IMR-90 (cell line): ENCODE measurements at regions not wholly inside any gene's neighbourhood (a gene's known extent, or its start where the extent isn't known, plus 50 kb on each side); places are given as distances from the start of the nearest gene placed in this dataset.

Source experiments
- ATAC-seq: fragments of 200-7000 bp; cut with Tn5 transposase; 2 replicates; pipeline ENCODE4 v1.9.1; 2020; ENCODE audit warnings: low read depth, mild to moderate bottlenecking, moderate library complexity
- BruUV-seq: library from RNA; stranded (reverse); fragments of 400-500 nt; replicated peaks from 2 replicates; lab custom pipeline; 2021; lab: Mats Ljungman, UMichigan
- CTCF ChIA-PET: fragments of 300-600 bp; formaldehyde crosslinking; extraction: SDS; loops from one replicate; lab custom pipeline; 2021; ENCODE audit warnings: antibody characterized with exemption; lab: Yijun Ruan, JAX
- POLR2A ChIA-PET: fragments of 300-600 bp; sonication (Branson Sonifier 250); formaldehyde crosslinking; loops from one replicate; lab custom pipeline; 2022; ENCODE audit warnings: antibody characterized with exemption; ENCODE audit not compliant: unreplicated experiment; lab: Charles Lee
- DNase-seq: peaks from one replicate; pipeline ENCODE4 v3.0.0; 2013
- H2AFZ ChIP-seq: replicated peaks from 2 replicates; pipeline ENCODE3; 2013; ENCODE audit warnings: low read length, mild to moderate bottlenecking; ENCODE audit not compliant: poor library complexity
- H2AK5ac ChIP-seq: 2 replicates; pipeline ENCODE4 v1.6.1; 2013; ENCODE audit warnings: low read depth, low read length, inconsistent platforms
- H2AK9ac ChIP-seq: replicated peaks from 2 replicates; pipeline ENCODE3; 2013; ENCODE audit warnings: mild to moderate bottlenecking, low read depth, low read length, moderate library complexity; ENCODE audit not compliant: poor library complexity
- H2BK120ac ChIP-seq: 2 replicates; pipeline ENCODE4 v1.6.1; 2013; ENCODE audit warnings: low read depth, low read length, inconsistent platforms
- H2BK15ac ChIP-seq: 3 replicates; pipeline ENCODE4 v1.6.1; 2013; ENCODE audit warnings: low read depth, low read length, inconsistent platforms
- H2BK20ac ChIP-seq: 2 replicates; pipeline ENCODE4 v1.6.1; 2013; ENCODE audit warnings: low read depth, mild to moderate bottlenecking, inconsistent platforms, low read length, moderate library complexity
- H2BK5ac ChIP-seq: 2 replicates; pipeline ENCODE4 v1.6.1; 2013; ENCODE audit warnings: mild to moderate bottlenecking, low read depth, low read length, inconsistent platforms; ENCODE audit not compliant: poor library complexity, severe bottlenecking
- H3K14ac ChIP-seq: replicated peaks from 2 replicates; pipeline ENCODE4 v1.6.1; 2013; ENCODE audit warnings: low read depth, low read length, inconsistent platforms
- H3K18ac ChIP-seq: 2 replicates; pipeline ENCODE4 v1.6.1; 2013; ENCODE audit warnings: low read depth, low read length, control low read depth
- H3K23ac ChIP-seq: 2 replicates; pipeline ENCODE4 v1.6.1; 2013; ENCODE audit warnings: low read depth, low read length, inconsistent platforms
- H3K27ac ChIP-seq: 2 replicates; pipeline ENCODE4 v1.5.1; 2013; ENCODE audit warnings: mild to moderate bottlenecking, control low read depth, low read length; ENCODE audit not compliant: insufficient read depth
- H3K27me3 ChIP-seq: 2 replicates; pipeline ENCODE4 v1.6.1; 2013; ENCODE audit warnings: low read length; ENCODE audit not compliant: control insufficient read depth, insufficient read depth
- H3K36me3 ChIP-seq: 2 replicates; pipeline ENCODE4 v1.6.1; 2013; ENCODE audit warnings: low read length, mixed read lengths; ENCODE audit not compliant: control insufficient read depth, insufficient read depth
- H3K4ac ChIP-seq: 2 replicates; pipeline ENCODE4 v1.6.1; 2013; ENCODE audit warnings: low read depth, low read length, inconsistent platforms
- H3K4me1 ChIP-seq: 2 replicates; pipeline ENCODE4 v1.6.1; 2013; ENCODE audit warnings: low read length, mixed read lengths; ENCODE audit not compliant: control insufficient read depth, insufficient read depth
- H3K4me2 ChIP-seq: 2 replicates; pipeline ENCODE4 v1.6.1; 2013; ENCODE audit warnings: low read depth, mild to moderate bottlenecking, control low read depth, low read length, moderate library complexity
- H3K4me3 ChIP-seq: 2 replicates; pipeline ENCODE4 v1.5.1; 2013; ENCODE audit warnings: low read depth, mild to moderate bottlenecking, control low read depth, low read length, moderate library complexity; ENCODE audit not compliant: insufficient read depth
- H3K56ac ChIP-seq: 2 replicates; pipeline ENCODE4 v1.6.1; 2013; ENCODE audit warnings: low read length, inconsistent platforms; ENCODE audit not compliant: insufficient read depth; ENCODE audit errors: extremely low read depth
- H3K79me1 ChIP-seq, 2 experiments: 2 replicates each; pipeline ENCODE4 v1.6.1; 2013; ENCODE audit warnings: low read length in 2 of 2, inconsistent platforms in 1 of 2, low read depth in 1 of 2
- H3K9ac ChIP-seq: 2 replicates; pipeline ENCODE4 v1.6.1; 2013; ENCODE audit warnings: low read depth, low read length, control low read depth
- H3K9me1 ChIP-seq: 2 replicates; pipeline ENCODE4 v1.6.1; 2013; ENCODE audit warnings: low read length, inconsistent platforms; ENCODE audit not compliant: insufficient read depth
- H3K9me3 ChIP-seq: 2 replicates; pipeline ENCODE4 v1.6.1; 2013; ENCODE audit warnings: low read length; ENCODE audit not compliant: control insufficient read depth, insufficient read depth
- H4K20me1 ChIP-seq: 2 replicates; pipeline ENCODE4 v1.6.1; 2013; ENCODE audit warnings: low read length, inconsistent platforms; ENCODE audit not compliant: insufficient read depth
- H4K5ac ChIP-seq: 2 replicates; pipeline ENCODE4 v1.6.1; 2013; ENCODE audit warnings: mild to moderate bottlenecking, low read depth, low read length, control low read depth
- H4K8ac ChIP-seq, 2 experiments: 2 replicates each; pipeline ENCODE4 v1.6.1; 2013; ENCODE audit warnings: low read depth in 2 of 2, low read length in 2 of 2, control low read depth in 1 of 2, inconsistent platforms in 1 of 2
- H4K91ac ChIP-seq: 2 replicates; pipeline ENCODE4 v1.6.1; 2013; ENCODE audit warnings: low read depth, low read length, inconsistent platforms; ENCODE audit not compliant: insufficient read depth
- MAZ ChIP-seq: IDR thresholded peaks from 2 replicates; pipeline ENCODE4 v1.6.1; 2012; ENCODE audit warnings: low read depth, mild to moderate bottlenecking, low read length, improper control_type of control experiment, moderate library complexity, borderline replicate concordance
- WGBS, 2 experiments: methylation state at CpG; one replicate each; pipeline versions ENCODE4 v1.1.5 to v1.1.7; 2013; ENCODE audit warnings: missing lambda C conversion rate in 2 of 2; ENCODE audit not compliant: insufficient read length in 1 of 2; ENCODE audit errors: extremely low coverage in 2 of 2; 5-methylcytosine and 5-hydroxymethylcytosine counted together
- dilution Hi-C: fragments of 300-500 bp; cut with HindIII; formaldehyde crosslinking; loops from one replicate; pipeline ENCODE4 v1.14.3; 2018; ENCODE audit warnings: low sequenced_read_pairs; ENCODE audit not compliant: unreplicated experiment
- in situ Hi-C: fragments of 300-500 bp; cut with MboI; formaldehyde crosslinking; loops from 3 replicates; pipeline ENCODE4 v1.14.3; 2019; ENCODE audit warnings: low sequenced_read_pairs, inconsistent platforms, mixed read lengths
- intact Hi-C: fragments of 100-400 bp; cut with micrococcal nuclease; formaldehyde crosslinking; loops from 2 replicates; pipeline ENCODE4 v1.10.0; 2022

- in situ Hi-C loops (no loop called here), dilution Hi-C loops (no loop called here), intact Hi-C loops (no loop called here)
- Histone ChIP-seq H3K18ac (no peak overlapping the region), H3K23ac (no peak overlapping the region), H3K4me2 (no peak overlapping the region), H2BK15ac (no peak overlapping the region), H2BK20ac (no peak overlapping the region), H3K56ac (no peak overlapping the region), H4K20me1 (no peaks in the 10 kb centered on the region), H2AK5ac (no peak overlapping the region), H3K14ac (no peak overlapping the region), H4K5ac (no peak overlapping the region), H3K4ac (no peak overlapping the region), H3K4me3 (no peak overlapping the region), H3K27ac (no peak overlapping the region), H4K91ac (no peak overlapping the region), H3K27me3 (no peaks in the 10 kb centered on the region), H3K79me1 (no peaks in the 10 kb centered on the region), H2AFZ (no peak overlapping the region), H3K36me3 (no peaks in the 10 kb centered on the region), H2BK120ac (no peak overlapping the region), H3K9me1 (no peaks in the 10 kb centered on the region), H3K4me1 (no peaks in the 10 kb centered on the region), H2AK9ac (no peak overlapping the region), H2BK5ac (no peak overlapping the region), H3K9me3 (peaks cover 64% of the 10 kb centered on the region), H4K8ac (no peak overlapping the region), H3K9ac (no peak overlapping the region)
- ATAC-seq (no peak), DNase-seq (no peak)
- CTCF ChIA-PET, result no interaction called here
- POLR2A ChIA-PET, result no interaction called here
- no peak for TF ChIP-seq MAZ
- 58% methylated on average over 12 of the region's 23 CpGs; no CpG with 5 or more reads in 1 of the 2 experiments for WGBS, 2 experiments
- BruUV-seq, result no TSS peak
Observed at GRCh38 chr18:78765637-78766281, 213.9 kb upstream of the SALL3 start.
